ENCODE measurements at regions not wholly inside any gene's neighbourhood (a gene's known extent, or its start where the extent isn't known, plus 50 kb on each side); places are given as distances from the start of the nearest gene placed in this dataset.

- Histone ChIP-seq H2AFZ (ENCODE audit: low read length) (no peak overlapping the region), H3K27me3 (ENCODE audit: control insufficient read depth in 1 of 2, insufficient read depth in 2 of 2, low read length in 2 of 2) (no peaks in the 10 kb centered on the region), H3K4me1 (ENCODE audit: insufficient read depth, low read length) (peaks cover 94% of the 10 kb centered on the region), H4K20me1 (ENCODE audit: insufficient read depth, low read length) (no peaks in the 10 kb centered on the region), H3K36me3 (replicated peaks in 1 of 2; ENCODE audit: control insufficient read depth in 1 of 2, insufficient read depth in 2 of 2, low read length in 2 of 2) (no peaks in the 10 kb centered on the region), H3K79me2 (ENCODE audit: insufficient read depth, low read length) (peaks cover 96% of the 10 kb centered on the region), H3K27ac (ENCODE audit: extremely low read length, insufficient read depth, low read length) (no peak overlapping the region), H3K4me3 (replicated peaks in 1 of 3; ENCODE audit: insufficient read depth in 1 of 3, low read depth in 2 of 3, low read length in 3 of 3) (no peak overlapping the region), H3K9ac (ENCODE audit: insufficient read depth, low read depth, low read length) (no peak overlapping the region), H3K9me3 (ENCODE audit: low read length) (no peaks in the 10 kb centered on the region), H3K4me2 (ENCODE audit: low read depth, low read length) (no peak overlapping the region)
- intact Hi-C loops (cut with micrococcal nuclease; ENCODE audit: unreplicated experiment) (no loop called here), in situ Hi-C loops (cut with HindIII; ENCODE audit: extremely low pct_ligation_motif_present, low pct_unique_long_range_greater_than_20kb) (no loop called here)
- 95% methylated on average over 6 of the region's 6 CpGs for WGBS (ENCODE audit: low lambda C conversion rate)
- FAIRE-seq = no peak
- CTCF ChIA-PET (ENCODE audit: low intra/inter-chr PET ratio, low total read pairs) = no interaction called here
- ATAC-seq = no peak
- DNase-seq (ENCODE audit: low spot score) = no peak
- BruUV-seq (replicated peaks) = no TSS peak
- POLR2A ChIA-PET = interaction anchor here (0.6 to 1.4 kb wide), 3 partner anchors 8 to 17 kb away, joined by 3 to 5 read pairs (median 3); no protein-coding TSS in a partner anchor
- TF ChIP-seq ZNF552 (CRISPR knock-in tag; IDR thresholded peaks at IDR 0.05; ENCODE audit: borderline replicate concordance) (no peak), CHCHD3 (CRISPR knock-in tag; IDR thresholded peaks at IDR 0.05) (no peak), ZNF414 (CRISPR knock-in tag; IDR thresholded peaks at IDR 0.05) (no peak), MAFG (CRISPR knock-in tag; IDR thresholded peaks at IDR 0.05) (no peak), ZNF737 (CRISPR knock-in tag; IDR thresholded peaks at IDR 0.05; ENCODE audit: borderline replicate concordance) (no peak), ZNF160 (CRISPR knock-in tag; IDR thresholded peaks at IDR 0.05) (no peak), ZKSCAN1 (IDR thresholded peaks at IDR 0.05; ENCODE audit: low read length) (no peak), KAT7 (CRISPR knock-in tag; IDR thresholded peaks at IDR 0.05; ENCODE audit: borderline replicate concordance) (no peak), NCOA2 (CRISPR knock-in tag; IDR thresholded peaks at IDR 0.05) (no peak), MTF2 (CRISPR knock-in tag; IDR thresholded peaks at IDR 0.05; ENCODE audit: borderline replicate concordance) (no peak), ZNF431 (CRISPR knock-in tag; IDR thresholded peaks at IDR 0.05; ENCODE audit: borderline replicate concordance, low read depth) (no peak), BCL6 (CRISPR knock-in tag; IDR thresholded peaks at IDR 0.05) (no peak), CENPBD1 (CRISPR knock-in tag; IDR thresholded peaks at IDR 0.05; ENCODE audit: borderline replicate concordance, low read depth) (no peak), MLX (CRISPR knock-in tag; IDR thresholded peaks at IDR 0.05) (no peak), GATAD2A (CRISPR knock-in tag; IDR thresholded peaks at IDR 0.05) (no peak), PTBP1 (IDR thresholded peaks at IDR 0.05; ENCODE audit: low read depth, low read length, poor library complexity, severe bottlenecking) (no peak), CENPX (CRISPR knock-in tag; IDR thresholded peaks at IDR 0.05) (no peak)
- TF ChIP-seq, protein P1, sequence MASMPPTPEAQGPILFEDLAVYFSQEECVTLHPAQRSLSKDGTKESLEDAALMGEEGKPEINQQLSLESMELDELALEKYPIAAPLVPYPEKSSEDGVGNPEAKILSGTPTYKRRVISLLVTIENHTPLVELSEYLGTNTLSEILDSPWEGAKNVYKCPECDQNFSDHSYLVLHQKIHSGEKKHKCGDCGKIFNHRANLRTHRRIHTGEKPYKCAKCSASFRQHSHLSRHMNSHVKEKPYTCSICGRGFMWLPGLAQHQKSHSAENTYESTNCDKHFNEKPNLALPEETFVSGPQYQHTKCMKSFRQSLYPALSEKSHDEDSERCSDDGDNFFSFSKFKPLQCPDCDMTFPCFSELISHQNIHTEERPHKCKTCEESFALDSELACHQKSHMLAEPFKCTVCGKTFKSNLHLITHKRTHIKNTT (CRISPR knock-in tag; IDR thresholded peaks at IDR 0.05) = no peak
- TF ChIP-seq, protein P2, sequence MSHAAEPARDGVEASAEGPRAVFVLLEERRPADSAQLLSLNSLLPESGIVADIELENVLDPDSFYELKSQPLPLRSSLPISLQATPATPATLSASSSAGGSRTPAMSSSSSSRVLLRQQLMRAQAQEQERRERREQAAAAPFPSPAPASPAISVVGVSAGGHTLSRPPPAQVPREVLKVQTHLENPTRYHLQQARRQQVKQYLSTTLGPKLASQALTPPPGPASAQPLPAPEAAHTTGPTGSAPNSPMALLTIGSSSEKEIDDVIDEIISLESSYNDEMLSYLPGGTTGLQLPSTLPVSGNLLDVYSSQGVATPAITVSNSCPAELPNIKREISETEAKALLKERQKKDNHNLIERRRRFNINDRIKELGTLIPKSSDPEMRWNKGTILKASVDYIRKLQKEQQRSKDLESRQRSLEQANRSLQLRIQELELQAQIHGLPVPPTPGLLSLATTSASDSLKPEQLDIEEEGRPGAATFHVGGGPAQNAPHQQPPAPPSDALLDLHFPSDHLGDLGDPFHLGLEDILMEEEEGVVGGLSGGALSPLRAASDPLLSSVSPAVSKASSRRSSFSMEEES (CRISPR knock-in tag; IDR thresholded peaks at IDR 0.05) = no peak
- TF ChIP-seq, protein P3, sequence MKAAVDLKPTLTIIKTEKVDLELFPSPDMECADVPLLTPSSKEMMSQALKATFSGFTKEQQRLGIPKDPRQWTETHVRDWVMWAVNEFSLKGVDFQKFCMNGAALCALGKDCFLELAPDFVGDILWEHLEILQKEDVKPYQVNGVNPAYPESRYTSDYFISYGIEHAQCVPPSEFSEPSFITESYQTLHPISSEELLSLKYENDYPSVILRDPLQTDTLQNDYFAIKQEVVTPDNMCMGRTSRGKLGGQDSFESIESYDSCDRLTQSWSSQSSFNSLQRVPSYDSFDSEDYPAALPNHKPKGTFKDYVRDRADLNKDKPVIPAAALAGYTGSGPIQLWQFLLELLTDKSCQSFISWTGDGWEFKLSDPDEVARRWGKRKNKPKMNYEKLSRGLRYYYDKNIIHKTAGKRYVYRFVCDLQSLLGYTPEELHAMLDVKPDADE (CRISPR knock-in tag; IDR thresholded peaks at IDR 0.05) = no peak
These were observed 63.9 kb upstream of the NHSL1 start for GRCh38 chr6:138563231-138563630.
